SK-N-SH (cell line): ENCODE measurements at regions not wholly inside any gene's neighbourhood (a gene's known extent, or its start where the extent isn't known, plus 50 kb on each side); places are given as distances from the start of the nearest gene placed in this dataset.

Experiments used
- CTCF ChIA-PET: fragments of 300-600, 350-600 bp; formaldehyde crosslinking; extraction: SDS; loops from one replicate; lab custom pipeline; 2021; lab: Yijun Ruan, JAX
- POLR2A ChIA-PET: fragments of 350-600 bp; sonication (Branson Sonifier 250); formaldehyde crosslinking; extraction: SDS; loops from one replicate; lab custom pipeline; 2020; ENCODE audit warnings: antibody characterized with exemption, inconsistent platforms; lab: Yijun Ruan, JAX
- DNase-seq: peaks from one replicate; pipeline ENCODE4 v3.0.0; 2012
- H2AFZ ChIP-seq: fragments of 200-600 bp; sonication (generic); 2 replicates; pipeline ENCODE4 v1.8.1; 2016; ENCODE audit warnings: antibody characterized with exemption, mild to moderate bottlenecking, low read depth
- H3F3A ChIP-seq: fragments of 200-600 bp; sonication (generic); replicated peaks from 2 replicates; pipeline ENCODE3; 2016; ENCODE audit warnings: antibody characterized with exemption, mild to moderate bottlenecking; ENCODE audit not compliant: insufficient read depth
- H3K27ac ChIP-seq, 2 experiments: fragments of 200-500 bp in 1 of 2; fragments of 200-600 bp in 1 of 2; sonication (Bioruptor generic) in 1 of 2; sonication (generic), shearing (Covaris generic) in 1 of 2; 2 replicates each; pipeline versions ENCODE4 v1.5.1 to v1.6.1; 2014 to 2016; ENCODE audit warnings: low read depth in 2 of 2, inconsistent platforms in 1 of 2, low read length in 1 of 2, mild to moderate bottlenecking in 1 of 2, mixed read lengths in 1 of 2
- H3K27me3 ChIP-seq: fragments of 200-600 bp; sonication (generic), shearing (Covaris generic); 2 replicates; pipeline ENCODE4 v1.6.1; 2016; ENCODE audit warnings: mixed run types; ENCODE audit not compliant: insufficient read depth
- H3K36me3 ChIP-seq, 2 experiments: fragments of 200-500 bp in 1 of 2; fragments of 200-600 bp in 1 of 2; sonication (Bioruptor generic) in 1 of 2; sonication (generic) in 1 of 2; replicated peaks in 1 of 2; 2 replicates each; pipeline versions ENCODE3 to v1.5.1; 2014 to 2016; ENCODE audit warnings: low read length in 1 of 2, mild to moderate bottlenecking in 1 of 2; ENCODE audit not compliant: insufficient read depth in 2 of 2, control insufficient read depth in 1 of 2
- H3K4me1 ChIP-seq, 2 experiments: fragments of 200-500 bp in 1 of 2; fragments of 200-600 bp in 1 of 2; sonication (Bioruptor generic) in 1 of 2; sonication (generic), shearing (Covaris generic) in 1 of 2; 2 replicates each; pipeline versions ENCODE4 v1.5.1 to v1.6.1; 2014 to 2016; ENCODE audit warnings: low read depth in 1 of 2, low read length in 1 of 2, mixed run types in 1 of 2; ENCODE audit not compliant: insufficient read depth in 2 of 2, control insufficient read depth in 1 of 2
- H3K4me2 ChIP-seq: fragments of 200-600 bp; sonication (generic), shearing (Covaris generic); 2 replicates; pipeline ENCODE4 v1.6.1; 2017; ENCODE audit warnings: mixed run types
- H3K4me3 ChIP-seq, 2 experiments: fragments of 200-500 bp in 1 of 2; fragments of 200-600 bp in 1 of 2; sonication (Bioruptor generic) in 1 of 2; sonication (generic), shearing (Covaris generic) in 1 of 2; 2 replicates each; pipeline versions ENCODE4 v1.5.1 to v1.8.1; 2014 to 2016; ENCODE audit warnings: low read depth in 2 of 2, inconsistent platforms in 1 of 2, low read length in 1 of 2, mild to moderate bottlenecking in 1 of 2, mixed read lengths in 1 of 2, moderate library complexity in 1 of 2
- H3K79me2 ChIP-seq: fragments of 200-600 bp; sonication (generic); 2 replicates; pipeline ENCODE4 v1.8.1; 2017; ENCODE audit warnings: mild to moderate bottlenecking; ENCODE audit not compliant: insufficient read depth
- H3K9ac ChIP-seq: fragments of 200-600 bp; sonication (generic); 2 replicates; pipeline ENCODE4 v1.6.1; 2017; ENCODE audit warnings: mixed run types
- H3K9me2 ChIP-seq: fragments of 200-600 bp; sonication (generic); 2 replicates; pipeline ENCODE4 v1.6.1; 2017; ENCODE audit warnings: mixed run types
- H3K9me3 ChIP-seq: fragments of 200-600 bp; sonication (generic); 2 replicates; pipeline ENCODE4 v1.6.1; 2017; ENCODE audit warnings: mixed run types, mild to moderate bottlenecking, moderate library complexity
- H4K20me1 ChIP-seq: fragments of 200-600 bp; sonication (generic); 2 replicates; pipeline ENCODE4 v1.6.1; 2017; ENCODE audit warnings: mild to moderate bottlenecking, mixed run types; ENCODE audit not compliant: insufficient read depth
- EP300 ChIP-seq, 2 experiments: IDR thresholded peaks; 2 replicates each; pipeline versions ENCODE4 v1.4.0 to v1.6.1; 2012; ENCODE audit warnings: borderline replicate concordance in 1 of 2, low read depth in 1 of 2, low read length in 1 of 2
- GABPA ChIP-seq: IDR thresholded peaks from 2 replicates; pipeline ENCODE4 v1.4.0; 2012; ENCODE audit warnings: low read depth, mild to moderate bottlenecking
- GATA2 ChIP-seq: sonication (generic); formaldehyde crosslinking; IDR thresholded peaks from 2 replicates; pipeline ENCODE4 v1.5.0; 2020; ENCODE audit warnings: mild to moderate bottlenecking, missing genetic modification reagents
- JUND ChIP-seq: IDR thresholded peaks from 2 replicates; pipeline ENCODE4 v1.4.0; 2012
- MAX ChIP-seq: IDR thresholded peaks from 2 replicates; pipeline ENCODE4 v1.4.0; 2012; ENCODE audit warnings: low read depth
- MXI1 ChIP-seq: IDR thresholded peaks from 2 replicates; pipeline ENCODE4 v1.6.1; 2012; ENCODE audit warnings: mild to moderate bottlenecking, low read depth, low read length, improper control_type of control experiment
- PBX3 ChIP-seq: IDR thresholded peaks from 2 replicates; pipeline ENCODE4; 2012
- POLR2AphosphoS5 ChIP-seq: IDR thresholded peaks from 2 replicates; pipeline ENCODE4 v1.6.1; 2012; ENCODE audit warnings: low read depth, low read length
- RAD21 ChIP-seq: IDR thresholded peaks from 2 replicates; pipeline ENCODE4 v1.6.1; 2012; ENCODE audit warnings: mild to moderate bottlenecking, low read length
- RCOR1 ChIP-seq: fragments of 150-350 bp; IDR thresholded peaks from 2 replicates; pipeline ENCODE4 v1.6.1; 2017; ENCODE audit warnings: antibody characterized with exemption, low read length
- RFX5 ChIP-seq: IDR thresholded peaks from 2 replicates; pipeline ENCODE4 v1.6.1; 2012; ENCODE audit warnings: mild to moderate bottlenecking, improper control_type of control experiment, low read length
- TAF1 ChIP-seq: IDR thresholded peaks from 2 replicates; pipeline ENCODE4 v1.6.1; 2012; ENCODE audit warnings: low read depth, mild to moderate bottlenecking, low read length, moderate library complexity, borderline replicate concordance
- WGBS: methylation state at CpG from one replicate; pipeline ENCODE4 v1.1.6; 2017; ENCODE audit warnings: low lambda C conversion rate; 5-methylcytosine and 5-hydroxymethylcytosine counted together
- TF ChIP-seq, protein P1 (sequence below): fragments of 150-350 bp; IDR thresholded peaks from 2 replicates; pipeline ENCODE4 v1.6.1; 2016; ENCODE audit warnings: mild to moderate bottlenecking, low read depth, low read length
- TF ChIP-seq, protein P2 (sequence below): IDR thresholded peaks from 2 replicates; pipeline ENCODE4 v1.6.1; 2012; ENCODE audit warnings: mild to moderate bottlenecking, low read depth, low read length, moderate library complexity
- TF ChIP-seq, protein P3 (sequence below): fragments of 200-600 bp; sonication (generic); IDR thresholded peaks from 2 replicates; pipeline ENCODE4 v1.6.1; 2017; ENCODE audit warnings: antibody characterized with exemption, mild to moderate bottlenecking, moderate library complexity

- 0% methylated on average over 1 of the region's 1 CpG for WGBS
- CTCF ChIA-PET: no interaction called here
- POLR2A ChIA-PET: no interaction called here
These were observed 638.2 kb downstream of the ANKRD7 start for GRCh38 chr7:118862740-118863139.

More at GRCh38 chr7:118862740-118863139, 638.2 kb downstream of the ANKRD7 start:
- no peaks in the 10 kb centered on the region for H3K9me3 ChIP-seq
- no peaks in the 10 kb centered on the region for H3K27me3 ChIP-seq
- peak overlapping the region in 1 of 2 experiments; percentile 64; a peak in 2 of 4 replicates for H3K27ac ChIP-seq
- H3K9me2 ChIP-seq: no peaks in the 10 kb centered on the region
- no peaks in the 10 kb centered on the region for H3F3A ChIP-seq
- no peaks in the 10 kb centered on the region for H4K20me1 ChIP-seq
- H3K36me3 ChIP-seq: no peaks in the 10 kb centered on the region
- no peak overlapping the region for H3K4me3 ChIP-seq
- no peak overlapping the region for H2AFZ ChIP-seq
- H3K4me2 ChIP-seq: no peak overlapping the region
- H3K4me1 ChIP-seq: peaks cover 0 to 3% of the 10 kb centered on the region in 2 experiments; a peak in 2 of 4 replicates
- TF ChIP-seq, protein P1, sequence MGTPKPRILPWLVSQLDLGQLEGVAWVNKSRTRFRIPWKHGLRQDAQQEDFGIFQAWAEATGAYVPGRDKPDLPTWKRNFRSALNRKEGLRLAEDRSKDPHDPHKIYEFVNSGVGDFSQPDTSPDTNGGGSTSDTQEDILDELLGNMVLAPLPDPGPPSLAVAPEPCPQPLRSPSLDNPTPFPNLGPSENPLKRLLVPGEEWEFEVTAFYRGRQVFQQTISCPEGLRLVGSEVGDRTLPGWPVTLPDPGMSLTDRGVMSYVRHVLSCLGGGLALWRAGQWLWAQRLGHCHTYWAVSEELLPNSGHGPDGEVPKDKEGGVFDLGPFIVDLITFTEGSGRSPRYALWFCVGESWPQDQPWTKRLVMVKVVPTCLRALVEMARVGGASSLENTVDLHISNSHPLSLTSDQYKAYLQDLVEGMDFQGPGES: no peak
- TF ChIP-seq TAF1 (no peak), MAX (no peak), PBX3 (no peak), POLR2AphosphoS5 (no peak), RCOR1 (peak; percentile 40; the same call in 1 of the 2 replicates), GATA2 (CRISPR knock-in tag) (peak; percentile 55), EP300 (IDR thresholded peaks at IDR 0.05; ENCODE audit: borderline replicate concordance in 1 of 2, low read depth in 1 of 2, low read length in 1 of 2) (peak in 1 of 2 experiments; percentile 90; a peak in 2 of 4 replicates), GABPA (no peak), RFX5 (no peak), RAD21 (0 out of 2 replicates have a peak, but pooled peaks have one; percentile 17), MXI1 (no peak), JUND (no peak)
- TF ChIP-seq, protein P2, sequence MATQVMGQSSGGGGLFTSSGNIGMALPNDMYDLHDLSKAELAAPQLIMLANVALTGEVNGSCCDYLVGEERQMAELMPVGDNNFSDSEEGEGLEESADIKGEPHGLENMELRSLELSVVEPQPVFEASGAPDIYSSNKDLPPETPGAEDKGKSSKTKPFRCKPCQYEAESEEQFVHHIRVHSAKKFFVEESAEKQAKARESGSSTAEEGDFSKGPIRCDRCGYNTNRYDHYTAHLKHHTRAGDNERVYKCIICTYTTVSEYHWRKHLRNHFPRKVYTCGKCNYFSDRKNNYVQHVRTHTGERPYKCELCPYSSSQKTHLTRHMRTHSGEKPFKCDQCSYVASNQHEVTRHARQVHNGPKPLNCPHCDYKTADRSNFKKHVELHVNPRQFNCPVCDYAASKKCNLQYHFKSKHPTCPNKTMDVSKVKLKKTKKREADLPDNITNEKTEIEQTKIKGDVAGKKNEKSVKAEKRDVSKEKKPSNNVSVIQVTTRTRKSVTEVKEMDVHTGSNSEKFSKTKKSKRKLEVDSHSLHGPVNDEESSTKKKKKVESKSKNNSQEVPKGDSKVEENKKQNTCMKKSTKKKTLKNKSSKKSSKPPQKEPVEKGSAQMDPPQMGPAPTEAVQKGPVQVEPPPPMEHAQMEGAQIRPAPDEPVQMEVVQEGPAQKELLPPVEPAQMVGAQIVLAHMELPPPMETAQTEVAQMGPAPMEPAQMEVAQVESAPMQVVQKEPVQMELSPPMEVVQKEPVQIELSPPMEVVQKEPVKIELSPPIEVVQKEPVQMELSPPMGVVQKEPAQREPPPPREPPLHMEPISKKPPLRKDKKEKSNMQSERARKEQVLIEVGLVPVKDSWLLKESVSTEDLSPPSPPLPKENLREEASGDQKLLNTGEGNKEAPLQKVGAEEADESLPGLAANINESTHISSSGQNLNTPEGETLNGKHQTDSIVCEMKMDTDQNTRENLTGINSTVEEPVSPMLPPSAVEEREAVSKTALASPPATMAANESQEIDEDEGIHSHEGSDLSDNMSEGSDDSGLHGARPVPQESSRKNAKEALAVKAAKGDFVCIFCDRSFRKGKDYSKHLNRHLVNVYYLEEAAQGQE: no peak
- TF ChIP-seq, protein P3, sequence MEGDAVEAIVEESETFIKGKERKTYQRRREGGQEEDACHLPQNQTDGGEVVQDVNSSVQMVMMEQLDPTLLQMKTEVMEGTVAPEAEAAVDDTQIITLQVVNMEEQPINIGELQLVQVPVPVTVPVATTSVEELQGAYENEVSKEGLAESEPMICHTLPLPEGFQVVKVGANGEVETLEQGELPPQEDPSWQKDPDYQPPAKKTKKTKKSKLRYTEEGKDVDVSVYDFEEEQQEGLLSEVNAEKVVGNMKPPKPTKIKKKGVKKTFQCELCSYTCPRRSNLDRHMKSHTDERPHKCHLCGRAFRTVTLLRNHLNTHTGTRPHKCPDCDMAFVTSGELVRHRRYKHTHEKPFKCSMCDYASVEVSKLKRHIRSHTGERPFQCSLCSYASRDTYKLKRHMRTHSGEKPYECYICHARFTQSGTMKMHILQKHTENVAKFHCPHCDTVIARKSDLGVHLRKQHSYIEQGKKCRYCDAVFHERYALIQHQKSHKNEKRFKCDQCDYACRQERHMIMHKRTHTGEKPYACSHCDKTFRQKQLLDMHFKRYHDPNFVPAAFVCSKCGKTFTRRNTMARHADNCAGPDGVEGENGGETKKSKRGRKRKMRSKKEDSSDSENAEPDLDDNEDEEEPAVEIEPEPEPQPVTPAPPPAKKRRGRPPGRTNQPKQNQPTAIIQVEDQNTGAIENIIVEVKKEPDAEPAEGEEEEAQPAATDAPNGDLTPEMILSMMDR: no peak
- H3K9ac ChIP-seq: no peak overlapping the region
- no peaks in the 10 kb centered on the region for H3K79me2 ChIP-seq
- peak; percentile 29 for DNase-seq
